H9 (cell line): ENCODE measurements at regions not wholly inside any gene's neighbourhood (a gene's known extent, or its start where the extent isn't known, plus 50 kb on each side); places are given as distances from the start of the nearest gene placed in this dataset.

Experiments
- DNase-seq: peaks from one replicate; pipeline ENCODE4 v3.0.0-alpha.2; 2017
- H2AFZ ChIP-seq: one replicate; pipeline ENCODE4 v1.6.1; 2013; ENCODE audit warnings: mild to moderate bottlenecking, low read length, control low read depth, moderate library complexity
- H2AK5ac ChIP-seq: 2 replicates; pipeline ENCODE4 v1.6.1; 2013; ENCODE audit warnings: low read length, control low read depth, mixed read lengths; ENCODE audit not compliant: insufficient read length
- H2BK120ac ChIP-seq: one replicate; pipeline ENCODE4 v1.6.1; 2013; ENCODE audit warnings: low read depth, mild to moderate bottlenecking, low read length, control low read depth, inconsistent platforms; ENCODE audit not compliant: poor library complexity, severe bottlenecking
- H2BK12ac ChIP-seq: 2 replicates; pipeline ENCODE4 v1.6.1; 2013; ENCODE audit warnings: low read length, control low read depth, mixed read lengths, low read depth; ENCODE audit not compliant: insufficient read length
- H2BK15ac ChIP-seq: 2 replicates; pipeline ENCODE4 v1.6.1; 2013; ENCODE audit warnings: low read depth, low read length, control low read depth
- H2BK20ac ChIP-seq: one replicate; pipeline ENCODE4 v1.6.1; 2013; ENCODE audit warnings: low read depth, mild to moderate bottlenecking, low read length, control low read depth, inconsistent platforms; ENCODE audit not compliant: poor library complexity, severe bottlenecking
- H2BK5ac ChIP-seq: 2 replicates; pipeline ENCODE4 v1.6.1; 2013; ENCODE audit warnings: low read length, control low read depth, mixed read lengths; ENCODE audit not compliant: insufficient read length
- H3K14ac ChIP-seq: 2 replicates; pipeline ENCODE4 v1.6.1; 2013; ENCODE audit warnings: low read length, control low read depth; ENCODE audit not compliant: insufficient read depth
- H3K18ac ChIP-seq: 2 replicates; pipeline ENCODE4 v1.6.1; 2013; ENCODE audit warnings: low read depth, mild to moderate bottlenecking, mixed read lengths, low read length, control low read depth; ENCODE audit not compliant: insufficient read length
- H3K23ac ChIP-seq: 2 replicates; pipeline ENCODE4 v1.6.1; 2013; ENCODE audit warnings: low read length, control low read depth, mixed read lengths, low read depth; ENCODE audit not compliant: insufficient read length
- H3K23me2 ChIP-seq: 2 replicates; pipeline ENCODE4 v1.6.1; 2013; ENCODE audit warnings: low read depth, mild to moderate bottlenecking, mixed read lengths, low read length, control low read depth; ENCODE audit not compliant: insufficient read length, poor library complexity, severe bottlenecking
- H3K27ac ChIP-seq: 2 replicates; pipeline ENCODE4 v1.5.1; 2013; ENCODE audit warnings: low read length, control low read depth, mixed read lengths, low read depth; ENCODE audit not compliant: insufficient read length
- H3K27me3 ChIP-seq: 2 replicates; pipeline ENCODE4 v1.6.1; 2013; ENCODE audit warnings: low read length, control low read depth, inconsistent platforms; ENCODE audit not compliant: insufficient read depth
- H3K4ac ChIP-seq: 2 replicates; pipeline ENCODE4 v1.6.1; 2013; ENCODE audit warnings: low read depth, mild to moderate bottlenecking, control low read depth, inconsistent platforms, low read length, moderate library complexity
- H3K4me1 ChIP-seq: 2 replicates; pipeline ENCODE4 v1.6.1; 2013; ENCODE audit warnings: low read length, control low read depth, inconsistent platforms; ENCODE audit not compliant: insufficient read depth
- H3K4me2 ChIP-seq: 2 replicates; pipeline ENCODE4 v1.6.1; 2013; ENCODE audit warnings: low read length, control low read depth, mixed read lengths; ENCODE audit not compliant: insufficient read length, insufficient read depth
- H3K56ac ChIP-seq: 2 replicates; pipeline ENCODE4 v1.6.1; 2013; ENCODE audit warnings: low read depth, mild to moderate bottlenecking, mixed read lengths, low read length, control low read depth; ENCODE audit not compliant: insufficient read length
- H3K79me1 ChIP-seq: 2 replicates; pipeline ENCODE4 v1.6.1; 2013; ENCODE audit warnings: low read depth, mild to moderate bottlenecking, moderate library complexity, low read length, control low read depth, inconsistent platforms; ENCODE audit not compliant: insufficient read depth, poor library complexity, severe bottlenecking
- H3K79me2 ChIP-seq: 2 replicates; pipeline ENCODE4 v1.6.1; 2013; ENCODE audit warnings: low read length, control low read depth, inconsistent platforms; ENCODE audit not compliant: insufficient read depth
- H3K9ac ChIP-seq: 2 replicates; pipeline ENCODE4 v1.6.1; 2013; ENCODE audit warnings: low read length, control low read depth, mixed read lengths; ENCODE audit not compliant: insufficient read length; ENCODE audit errors: extremely low read depth
- H3K9me3 ChIP-seq: one replicate; pipeline ENCODE4 v1.6.1; 2013; ENCODE audit warnings: low read depth, low read length, inconsistent platforms; ENCODE audit not compliant: control insufficient read depth
- H3T11ph ChIP-seq: one replicate; pipeline ENCODE4 v1.6.1; 2013; ENCODE audit warnings: mild to moderate bottlenecking, low read length, control low read depth, inconsistent platforms
- H4K20me1 ChIP-seq: one replicate; pipeline ENCODE4 v1.6.1; 2013; ENCODE audit not compliant: control insufficient read depth, insufficient read length, insufficient read depth
- H4K5ac ChIP-seq: 2 replicates; pipeline ENCODE4 v1.6.1; 2013; ENCODE audit warnings: low read depth, mild to moderate bottlenecking, mixed read lengths, low read length, control low read depth; ENCODE audit not compliant: insufficient read length
- H4K8ac ChIP-seq: replicated peaks from 2 replicates; pipeline ENCODE4 v1.6.1; 2013; ENCODE audit warnings: low read length, control low read depth, mixed read lengths, low read depth; ENCODE audit not compliant: insufficient read length
- H4K91ac ChIP-seq: 2 replicates; pipeline ENCODE4 v1.6.1; 2013; ENCODE audit warnings: low read depth, mild to moderate bottlenecking, moderate library complexity, mixed read lengths, low read length, control low read depth; ENCODE audit not compliant: insufficient read length
- H3K27ac Mint-ChIP-seq, 3 experiments: 2 replicates in 2 of 3; 3 replicates in 1 of 3; pipeline ENCODE4 v1.8.0; 2020 to 2021; ENCODE audit warnings: mixed read lengths in 3 of 3, mild to moderate bottlenecking in 1 of 3, moderate library complexity in 1 of 3
- H3K27me3 Mint-ChIP-seq: 2 replicates; pipeline ENCODE4 v1.8.0; 2021; ENCODE audit warnings: low read depth, mild to moderate bottlenecking, moderate library complexity, mixed read lengths
- H3K36me3 Mint-ChIP-seq, 3 experiments: 2 replicates in 2 of 3; 3 replicates in 1 of 3; pipeline ENCODE4 v1.8.0; 2020 to 2021; ENCODE audit warnings: low read depth in 3 of 3, mixed read lengths in 3 of 3; ENCODE audit not compliant: insufficient read depth in 1 of 3
- H3K4me1 Mint-ChIP-seq, 2 experiments: 2 replicates each; pipeline ENCODE4 v1.8.0; 2020; ENCODE audit warnings: mixed read lengths in 2 of 2
- H3K4me3 Mint-ChIP-seq, 2 experiments: 2 replicates in 1 of 2; 3 replicates in 1 of 2; pipeline ENCODE4 v1.8.0; 2020 to 2021; ENCODE audit warnings: mild to moderate bottlenecking in 2 of 2, mixed read lengths in 2 of 2, moderate library complexity in 1 of 2
- H3K9me3 Mint-ChIP-seq, 2 experiments: 2 replicates in 1 of 2; 3 replicates in 1 of 2; pipeline ENCODE4 v1.8.0; 2020; ENCODE audit warnings: mild to moderate bottlenecking in 2 of 2, mixed read lengths in 2 of 2, moderate library complexity in 1 of 2
- CTCF ChIP-seq: fragments of 200-600 bp; sonication (generic); conservative IDR thresholded peaks from 3 replicates; pipeline ENCODE4 v1.8.0; 2021; ENCODE audit warnings: antibody characterized with exemption, mild to moderate bottlenecking
- WGBS: extraction: QIAGEN DNeasy Blood & Tissue Kit; methylation state at CpG from one replicate; pipeline ENCODE4 v1.1.7; 2013; ENCODE audit warnings: missing lambda C conversion rate, low lambda C conversion rate, mixed read lengths; ENCODE audit not compliant: insufficient read length; ENCODE audit errors: extremely low coverage; 5-methylcytosine and 5-hydroxymethylcytosine counted together

GRCh38 chr2:193517615-193518014, 1322.9 kb upstream of the TMEFF2 start:
- no peak overlapping the region for H3K9ac ChIP-seq
- no peaks in the 10 kb centered on the region for H3K27me3 Mint-ChIP-seq
- TF ChIP-seq CTCF = no peak
- no peaks in the 10 kb centered on the region for H3K79me2 ChIP-seq
- no peak overlapping the region for H4K91ac ChIP-seq
- no peaks in the 10 kb centered on the region for H3K9me3 ChIP-seq
- H4K20me1 ChIP-seq = no peaks in the 10 kb centered on the region
- WGBS = no CpG with 5 or more reads among the region's 1 CpG
- no peak overlapping the region for H3K27ac Mint-ChIP-seq
- H3T11ph ChIP-seq = no peak overlapping the region
- DNase-seq = no peak
- no peak overlapping the region for H4K8ac ChIP-seq
- H2BK20ac ChIP-seq = no peak overlapping the region
- no peak overlapping the region for H3K4ac ChIP-seq
- H3K79me1 ChIP-seq = no peaks in the 10 kb centered on the region
- H2BK12ac ChIP-seq = no peak overlapping the region
- H3K4me1 ChIP-seq = no peaks in the 10 kb centered on the region; the same call in 1 of the 2 replicates
- H3K9me3 Mint-ChIP-seq = no peaks in the 10 kb centered on the region; a peak in 1 of 5 replicates
- peaks cover 16 to 17% of the 10 kb centered on the region in 2 experiments for H3K4me1 Mint-ChIP-seq
- no peak overlapping the region for H3K14ac ChIP-seq
- no peak overlapping the region for H3K56ac ChIP-seq
- no peak overlapping the region for H3K4me3 Mint-ChIP-seq
- no peak overlapping the region for H3K18ac ChIP-seq
- H4K5ac ChIP-seq = no peak overlapping the region
- no peak overlapping the region for H3K23ac ChIP-seq
- no peak overlapping the region for H2BK120ac ChIP-seq
- H3K27ac ChIP-seq = no peak overlapping the region
- H3K36me3 Mint-ChIP-seq = peaks cover 0 to 8% (median 2%) of the 10 kb centered on the region in 3 experiments; a peak in 4 of 7 replicates
- H2BK5ac ChIP-seq = no peak overlapping the region
- no peak overlapping the region for H2AFZ ChIP-seq
- no peaks in the 10 kb centered on the region for H3K27me3 ChIP-seq
- no peak overlapping the region for H3K4me2 ChIP-seq
- no peak overlapping the region for H2BK15ac ChIP-seq
- no peak overlapping the region for H2AK5ac ChIP-seq
- no peaks in the 10 kb centered on the region for H3K23me2 ChIP-seq
